HG02623 (cell line): ENCODE measurements at regions not wholly inside any gene's neighbourhood (a gene's known extent, or its start where the extent isn't known, plus 50 kb on each side); places are given as distances from the start of the nearest gene placed in this dataset.

Source experiments
- ATAC-seq: cut with Tn5 transposase; IDR thresholded peaks from one replicate; pipeline ENCODE4 v1.9.1; 2021; ENCODE audit warnings: moderate library complexity; ENCODE audit not compliant: unreplicated experiment

- no peak for ATAC-seq
These were observed 322.6 kb upstream of the SLC30A5 start for GRCh38 chr5:68771221-68771620.

DNA sequence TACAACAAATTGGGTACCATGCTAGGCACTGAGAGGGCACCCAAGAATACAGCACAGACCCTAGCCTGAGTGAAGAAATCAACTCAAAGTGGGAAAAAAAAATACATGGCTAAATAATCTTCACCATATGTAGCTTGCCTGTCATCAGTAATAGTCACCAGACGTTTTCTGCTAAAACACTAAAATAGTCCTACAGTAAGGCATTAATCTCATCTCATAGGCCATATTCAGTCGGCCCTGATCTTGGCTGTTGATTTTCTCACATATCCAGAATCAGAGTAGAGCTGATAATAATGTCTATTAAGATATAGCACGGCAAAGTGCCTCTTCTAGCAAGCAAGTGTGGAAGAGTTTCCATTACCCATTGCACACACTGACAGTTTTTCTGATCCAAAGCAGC lies 322.1 kb upstream of the SLC30A5 start:
- ATAC-seq = no peak

DNA sequence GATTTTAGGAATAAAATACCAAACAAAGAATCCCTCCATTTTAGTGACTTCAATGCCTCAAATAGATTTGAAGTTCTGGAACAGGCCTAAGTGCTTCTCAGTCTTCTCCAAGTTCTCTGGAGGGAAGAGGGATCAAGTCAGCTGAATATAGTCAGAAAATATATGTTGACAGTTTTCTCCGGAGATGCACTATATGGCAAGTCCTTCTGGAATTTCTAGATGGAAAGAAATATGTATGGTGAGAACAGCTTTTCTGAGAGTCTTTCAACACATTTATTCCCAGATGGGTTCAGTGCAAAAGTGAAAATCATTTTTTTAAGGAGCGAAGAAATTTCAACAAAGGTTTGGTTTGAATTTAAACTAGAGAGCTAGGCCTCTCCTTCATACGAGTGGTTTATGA lies 317.4 kb upstream of the SLC30A5 start:
- no peak for ATAC-seq

DNA sequence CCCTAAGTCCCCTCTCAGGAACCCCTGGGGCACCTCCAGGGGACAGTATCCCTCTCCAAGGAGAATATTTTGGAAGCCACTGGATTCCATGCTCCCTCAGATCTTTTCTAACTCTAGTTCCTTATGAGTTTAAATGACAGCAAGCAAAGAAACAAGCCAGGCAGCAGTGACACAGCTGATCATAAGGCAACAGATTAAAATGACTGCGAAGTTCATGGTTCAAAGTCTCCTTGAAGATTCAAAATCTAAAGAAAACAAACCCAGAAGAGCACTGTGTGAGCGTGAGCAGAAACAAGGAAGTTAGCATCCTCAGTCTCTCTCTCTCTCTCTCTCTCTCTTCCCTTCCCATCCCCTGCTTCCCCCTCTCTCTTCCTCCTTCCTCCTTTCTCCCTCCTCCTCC lies 316.7 kb upstream of the SLC30A5 start:
- no peak for ATAC-seq

- ATAC-seq = no peak
These were observed 315.3 kb upstream of the SLC30A5 start for GRCh38 chr5:68778484-68778883.

- ATAC-seq = no peak
These were observed 313.4 kb upstream of the SLC30A5 start for GRCh38 chr5:68780299-68780955.

DNA sequence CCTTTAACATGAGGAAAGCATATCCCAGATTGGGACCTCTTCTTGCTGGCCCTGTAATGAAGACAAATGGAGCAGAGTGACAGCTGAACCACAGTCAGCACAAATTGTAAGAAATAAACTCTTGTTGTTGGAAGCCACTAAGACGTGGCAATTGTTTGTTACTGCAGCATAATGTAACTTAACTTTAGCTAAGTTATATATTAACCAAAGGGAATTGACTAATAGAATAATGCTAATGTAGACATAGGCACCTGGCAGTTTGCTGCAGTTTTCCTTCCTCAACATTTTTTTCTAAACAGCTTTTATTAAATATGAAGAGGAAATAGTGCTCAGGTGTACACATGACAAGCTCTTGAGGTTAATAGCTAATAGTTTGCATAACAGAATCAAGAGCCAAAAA lies 300.7 kb upstream of the SLC30A5 start:
- no peak for ATAC-seq

DNA sequence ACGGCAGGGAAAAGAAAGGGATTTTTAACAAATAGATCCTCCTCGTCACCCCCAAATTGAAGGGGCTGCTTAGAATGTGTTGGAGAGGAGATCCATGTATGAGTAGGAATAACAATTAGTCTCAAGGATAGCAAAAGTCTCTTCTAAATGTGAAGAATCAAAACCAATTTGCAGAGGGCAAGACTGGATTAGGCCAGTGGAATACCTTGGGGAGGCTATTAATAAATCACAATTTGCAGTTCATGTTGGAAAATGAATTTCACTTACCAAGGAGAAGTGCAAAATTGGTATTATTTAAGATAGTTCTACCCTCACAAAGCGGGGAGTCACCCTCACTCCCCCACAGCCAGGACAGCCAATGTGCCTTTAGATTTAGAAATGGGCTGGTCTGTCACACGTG lies 299.8 kb upstream of the SLC30A5 start:
- ATAC-seq = no peak

GRCh38 chr5:68795190-68795589 lies 298.6 kb upstream of the SLC30A5 start:
- ATAC-seq = no peak

- no peak for ATAC-seq
These were observed 294.7 kb upstream of the SLC30A5 start for GRCh38 chr5:68798877-68799843.

DNA sequence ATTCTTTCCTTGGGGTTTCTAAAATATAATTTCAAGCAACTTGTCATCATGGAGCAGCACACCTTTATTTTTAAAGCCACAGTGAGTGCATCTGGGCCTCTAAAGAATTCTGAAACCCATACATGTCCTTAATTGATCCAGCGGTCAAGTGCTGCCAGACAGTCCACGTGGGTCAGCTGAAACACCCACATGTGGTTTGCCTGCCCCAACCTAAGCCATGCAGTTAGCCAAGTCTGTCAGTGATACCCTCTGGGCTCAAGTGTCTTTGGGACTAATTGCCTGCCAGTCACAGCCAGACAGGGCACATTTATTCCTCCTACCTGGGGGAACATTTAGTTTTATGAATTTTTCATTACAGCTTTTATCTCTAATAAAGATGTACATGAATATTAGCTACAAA lies 291.4 kb upstream of the SLC30A5 start:
- no peak for ATAC-seq

- ATAC-seq = no peak
These were observed 289.9 kb upstream of the SLC30A5 start for GRCh38 chr5:68803881-68804319.

- ATAC-seq = no peak
These were observed 289.5 kb upstream of the SLC30A5 start for GRCh38 chr5:68804343-68804742.

DNA sequence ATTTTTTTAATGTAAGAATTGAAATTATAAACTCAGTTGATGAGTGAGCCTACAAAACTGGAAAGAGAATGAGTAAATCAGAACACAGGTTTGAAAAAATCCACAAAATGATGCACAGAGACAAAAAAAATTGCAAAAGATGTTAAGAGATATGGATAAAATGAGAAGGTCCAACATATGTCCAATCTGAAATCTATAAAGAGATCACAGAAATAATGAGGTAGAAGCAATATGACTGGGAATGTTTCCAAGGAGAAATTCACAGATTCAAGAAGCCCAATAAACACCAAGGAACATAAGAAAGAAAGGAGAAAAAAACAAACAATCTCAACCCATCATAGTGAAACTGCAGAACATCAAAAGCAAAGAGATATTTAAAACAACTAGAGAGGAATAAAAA lies 288.4 kb upstream of the SLC30A5 start:
- ATAC-seq = no peak

- no peak for ATAC-seq
These were observed 276.2 kb upstream of the SLC30A5 start for GRCh38 chr5:68817632-68818031.

GRCh38 chr5:68818057-68818695 lies 275.6 kb upstream of the SLC30A5 start:
- ATAC-seq = no peak

GRCh38 chr5:68818870-68819269 lies 274.9 kb upstream of the SLC30A5 start:
- no peak for ATAC-seq

DNA sequence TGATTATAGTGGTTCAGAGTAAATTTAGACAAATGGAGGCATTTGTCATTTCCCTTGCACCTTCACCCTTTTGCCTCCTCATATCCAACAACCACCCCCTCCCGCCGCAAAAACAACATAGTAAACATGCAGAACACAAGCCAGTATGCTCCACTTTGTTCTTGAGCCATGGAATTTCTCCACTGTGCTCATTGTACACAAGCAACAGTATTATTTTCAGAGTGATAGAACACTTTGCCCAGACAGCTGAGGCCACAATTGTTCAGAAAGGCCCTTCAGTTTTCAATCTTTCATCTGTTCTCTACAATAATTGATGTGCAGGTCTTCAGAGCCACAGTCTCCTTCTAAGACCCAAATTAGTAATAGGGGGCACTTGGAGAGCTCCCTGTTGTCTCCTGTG lies 272.8 kb upstream of the SLC30A5 start:
- no peak for ATAC-seq

DNA sequence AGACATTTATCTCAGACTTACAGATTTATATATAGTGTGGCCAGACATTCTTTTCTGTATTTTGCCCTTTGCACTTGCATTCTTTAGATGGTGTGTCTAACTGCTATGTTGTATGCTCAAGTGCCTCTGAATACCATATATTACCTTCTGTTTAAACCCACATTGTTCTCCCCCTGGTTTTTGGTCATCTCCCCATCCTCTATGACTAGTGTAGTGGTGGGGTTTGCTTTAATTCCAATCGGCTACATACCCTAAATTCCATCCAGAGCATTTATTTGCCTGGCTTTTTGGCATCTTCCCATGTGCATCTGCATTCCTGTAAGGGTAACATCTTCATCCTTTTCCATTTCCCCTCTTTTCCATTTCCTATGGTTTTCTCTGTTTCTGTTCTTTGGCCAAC lies 271.0 kb upstream of the SLC30A5 start:
- ATAC-seq = no peak

GRCh38 chr5:68823301-68823700 lies 270.5 kb upstream of the SLC30A5 start:
- ATAC-seq = no peak

DNA sequence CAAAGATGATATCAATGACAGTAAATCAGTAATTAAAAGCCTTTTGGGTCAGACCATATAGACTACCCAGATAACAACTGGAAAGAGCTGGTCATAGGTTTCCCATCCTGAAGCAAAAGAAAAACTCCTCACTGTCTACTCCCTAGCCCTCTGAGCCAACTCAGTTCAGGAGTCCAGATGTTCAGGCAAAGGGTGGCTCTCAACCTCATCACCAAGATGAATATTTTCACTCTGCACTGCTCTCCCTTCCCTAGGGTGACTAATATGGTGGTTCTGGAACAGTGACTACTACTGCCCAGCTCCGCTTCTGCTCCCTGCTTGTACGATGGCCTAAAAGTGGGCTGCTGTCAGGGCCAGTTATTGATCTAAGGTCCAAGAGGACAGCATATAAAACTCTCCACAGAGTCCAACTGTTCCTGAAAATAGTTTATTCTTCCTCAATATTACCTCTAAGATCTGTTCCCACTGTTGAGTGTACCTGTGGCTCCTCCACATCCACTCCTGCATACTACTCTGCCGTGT lies 263.4 kb upstream of the SLC30A5 start:
- ATAC-seq = no peak
